Retina (tissue), 1 donor: ENCODE measurements at regions not wholly inside any gene's neighbourhood (a gene's known extent, or its start where the extent isn't known, plus 50 kb on each side); places are given as distances from the start of the nearest gene placed in this dataset.
"Not testable (repeated sequence)": the region's sequence is repeated elsewhere in the genome, so short reads cannot be mapped to it uniquely, and the experiment has no call there.

Experiments
- DNase-seq: peaks from one replicate; pipeline ENCODE4 v3.0.0-alpha.2; 2016

GRCh38 chr6:82517896-82518295 is 154.3 kb downstream of the TPBG start:
- not testable (repeated sequence) for DNase-seq

- no peak for DNase-seq
Measured at GRCh38 chr6:82521369-82521768, 157.8 kb downstream of the TPBG start.

DNA sequence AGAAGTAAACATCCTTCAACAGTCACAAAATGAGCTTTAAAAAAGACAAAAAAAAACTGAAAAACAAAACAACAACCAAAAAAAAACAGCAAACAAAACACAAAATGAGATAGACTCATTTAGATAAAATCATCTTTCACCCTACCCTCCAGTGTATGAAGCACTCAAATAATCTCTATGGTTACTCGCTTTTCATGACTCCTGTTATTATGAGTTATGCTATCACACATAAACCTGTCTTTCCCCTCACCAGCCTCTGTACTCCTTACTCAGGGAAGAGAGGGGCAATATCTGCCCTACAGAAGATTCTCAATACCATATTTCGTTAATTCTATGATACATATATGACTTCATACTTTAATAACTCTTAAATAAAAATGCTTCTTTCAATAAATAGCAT is 158.2 kb downstream of the TPBG start:
- no peak for DNase-seq

- no peak for DNase-seq
Measured at GRCh38 chr6:82524031-82524430, 160.4 kb downstream of the TPBG start.

GRCh38 chr6:82525775-82526495 is 162.3 kb downstream of the TPBG start:
- no peak for DNase-seq

DNA sequence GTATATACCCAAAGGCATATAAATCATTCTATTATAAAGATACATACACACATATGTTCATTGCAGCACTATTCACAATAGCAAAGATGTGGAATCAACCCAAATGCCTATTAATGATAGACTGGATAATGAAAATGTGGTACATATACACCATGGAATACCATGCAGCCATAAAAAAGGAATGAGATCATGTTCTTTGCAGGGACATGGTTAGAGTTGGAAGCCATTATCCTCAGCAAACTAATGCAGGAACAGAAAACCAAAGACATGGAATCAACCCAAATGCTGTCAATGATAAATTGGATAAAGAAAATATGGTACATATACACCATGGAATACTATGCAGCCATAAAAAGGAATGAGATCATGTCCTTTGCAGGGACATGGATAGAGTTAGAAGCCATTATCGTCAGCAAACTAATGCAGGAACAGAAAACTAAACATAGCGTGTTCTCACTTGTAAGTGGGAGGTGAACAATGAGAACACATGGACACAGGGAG is 166.4 kb downstream of the TPBG start:
- not testable (repeated sequence) for DNase-seq

DNA sequence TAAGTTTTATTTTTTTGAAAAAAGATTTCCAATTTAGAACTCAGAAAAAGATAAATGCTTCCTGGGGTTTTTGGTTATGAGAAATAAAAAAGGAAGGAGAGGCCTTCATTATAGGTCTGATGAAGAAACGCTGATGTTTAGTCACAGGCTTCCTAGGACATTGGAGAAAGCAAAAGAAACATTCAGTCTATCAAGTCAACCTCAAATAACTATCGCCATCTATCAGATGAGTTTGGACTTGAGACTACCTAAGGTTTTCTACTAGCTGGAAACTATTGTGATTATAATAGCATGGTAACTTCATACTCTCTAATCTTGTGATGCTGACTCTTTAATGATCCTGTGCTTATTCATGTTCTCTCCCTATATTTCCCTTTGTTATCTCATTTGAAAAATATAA is 171.3 kb downstream of the TPBG start:
- DNase-seq = no peak

DNA sequence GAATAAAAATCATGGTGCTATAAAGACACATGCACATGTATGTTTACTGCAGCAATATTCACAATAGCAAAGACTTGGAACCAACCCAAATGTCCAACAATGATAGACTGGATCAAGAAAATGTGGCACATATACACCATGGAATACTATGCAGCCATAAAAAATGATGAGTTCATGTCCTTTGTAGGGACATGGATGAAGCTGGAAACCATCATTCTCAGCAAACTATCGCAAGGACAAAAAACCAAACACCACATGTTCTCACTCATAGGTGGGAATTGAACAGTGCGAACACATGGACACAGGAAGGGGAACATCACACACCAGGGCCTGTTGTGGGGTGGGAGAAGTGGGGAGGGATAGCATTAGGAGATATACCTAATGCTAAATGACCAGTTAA is 185.9 kb downstream of the TPBG start:
- not testable (repeated sequence) for DNase-seq

DNA sequence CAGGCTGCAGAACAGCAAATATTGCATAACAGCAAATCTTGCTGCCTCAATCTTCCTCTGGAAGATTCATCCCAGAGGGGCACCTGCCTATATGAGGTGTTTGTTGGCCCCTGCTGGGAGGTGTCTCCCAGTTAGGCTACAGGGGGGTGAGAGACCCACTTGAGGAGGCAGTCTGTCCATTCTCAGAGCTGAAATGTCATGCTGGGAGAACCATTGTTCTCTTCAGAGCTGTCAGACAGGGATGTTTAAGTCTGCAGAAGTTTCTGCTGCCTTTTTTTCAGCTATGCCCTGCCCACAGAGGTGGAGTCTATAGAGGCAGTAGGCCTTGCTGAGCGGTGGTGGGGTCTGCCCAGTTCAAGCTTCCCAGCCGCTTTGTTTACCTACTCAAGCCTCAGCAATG is 187.7 kb downstream of the TPBG start:
- not testable (repeated sequence) for DNase-seq

DNA sequence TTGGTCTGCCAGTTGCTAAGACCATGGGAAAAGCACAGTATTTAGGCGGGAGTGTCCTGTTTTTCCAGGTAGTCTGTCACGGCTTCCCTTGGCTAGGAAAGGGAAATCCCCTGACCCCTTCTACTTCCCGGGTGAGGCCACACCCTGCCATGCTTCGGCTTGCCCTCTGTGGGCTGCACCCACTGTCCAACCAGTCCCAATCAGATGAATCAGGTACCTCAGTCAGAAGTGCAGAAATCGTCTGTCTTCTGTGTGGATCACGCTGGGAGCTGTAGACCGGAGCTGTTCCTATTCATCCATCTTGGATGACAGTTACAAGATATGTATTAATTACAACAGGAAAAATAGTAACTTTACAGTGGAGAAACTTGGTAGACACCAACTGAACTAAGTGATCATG is 188.2 kb downstream of the TPBG start:
- DNase-seq = no peak

- DNase-seq = no peak
Measured at GRCh38 chr6:82553863-82554531, 190.4 kb downstream of the TPBG start.

DNA sequence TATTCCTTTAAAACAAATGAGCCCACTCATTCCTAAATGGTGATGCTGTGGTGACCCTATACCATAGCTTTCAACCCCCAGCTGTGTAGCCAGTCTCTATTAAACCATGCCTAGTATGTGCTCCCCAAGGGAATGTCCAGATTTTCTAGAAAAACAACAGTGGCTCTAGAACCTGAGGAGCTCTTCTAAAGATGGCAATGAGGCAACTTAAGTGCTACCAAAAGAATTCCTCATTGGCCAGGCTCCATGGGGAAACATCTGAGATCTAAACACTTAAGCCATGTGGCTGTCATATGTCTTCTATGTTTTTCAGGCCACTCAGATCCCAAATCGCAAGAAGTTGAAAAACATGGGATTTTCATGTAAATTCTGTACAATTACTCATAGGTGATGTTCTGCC is 191.0 kb downstream of the TPBG start:
- DNase-seq = no peak

- DNase-seq = no peak
Measured at GRCh38 chr6:82555801-82556200, 192.2 kb downstream of the TPBG start.

DNA sequence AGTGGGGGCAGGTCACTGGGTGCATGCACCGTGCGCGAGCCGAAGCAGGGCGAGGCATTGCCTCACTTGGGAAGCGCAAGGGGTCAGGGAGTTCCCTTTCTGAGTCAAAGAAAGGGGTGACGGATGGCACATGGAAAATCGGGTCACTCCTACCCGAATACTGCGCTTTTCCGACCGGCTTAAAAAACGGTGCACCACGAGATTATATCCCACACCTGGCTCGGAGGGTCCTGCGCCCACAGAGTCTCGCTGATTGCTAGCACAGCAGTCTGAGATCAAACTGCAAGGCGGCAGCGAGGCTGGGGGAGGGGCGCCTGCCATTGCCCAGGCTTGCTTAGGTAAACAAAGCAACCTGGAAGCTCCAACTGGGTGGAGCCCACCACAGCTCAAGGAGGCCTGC is 194.9 kb downstream of the TPBG start:
- not testable (repeated sequence) for DNase-seq

- no peak for DNase-seq
Measured at GRCh38 chr6:82567621-82568020, 204.0 kb downstream of the TPBG start.

GRCh38 chr6:82568290-82568993 is 204.8 kb downstream of the TPBG start:
- DNase-seq = no peak

DNA sequence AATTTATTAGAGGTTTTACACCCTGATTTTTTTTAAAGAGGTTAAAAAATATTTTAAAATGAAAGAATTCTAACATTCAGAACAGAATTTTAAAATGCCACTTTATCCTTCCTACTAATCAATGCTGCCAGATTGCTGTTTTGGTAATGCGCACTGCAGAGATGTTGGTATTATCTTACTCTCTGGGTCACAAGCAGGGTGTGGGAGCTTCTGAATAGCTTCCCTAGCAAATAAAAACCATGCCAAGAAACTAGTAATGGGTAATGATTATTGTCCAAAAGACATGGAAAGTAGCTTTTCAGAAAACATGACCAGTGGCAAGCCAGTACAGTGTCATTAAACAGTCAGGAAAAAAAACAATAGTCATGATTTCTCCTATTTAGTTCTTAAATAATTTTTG is 205.4 kb downstream of the TPBG start:
- no peak for DNase-seq

- no peak for DNase-seq
Measured at GRCh38 chr6:82570083-82570482, 206.5 kb downstream of the TPBG start.

DNA sequence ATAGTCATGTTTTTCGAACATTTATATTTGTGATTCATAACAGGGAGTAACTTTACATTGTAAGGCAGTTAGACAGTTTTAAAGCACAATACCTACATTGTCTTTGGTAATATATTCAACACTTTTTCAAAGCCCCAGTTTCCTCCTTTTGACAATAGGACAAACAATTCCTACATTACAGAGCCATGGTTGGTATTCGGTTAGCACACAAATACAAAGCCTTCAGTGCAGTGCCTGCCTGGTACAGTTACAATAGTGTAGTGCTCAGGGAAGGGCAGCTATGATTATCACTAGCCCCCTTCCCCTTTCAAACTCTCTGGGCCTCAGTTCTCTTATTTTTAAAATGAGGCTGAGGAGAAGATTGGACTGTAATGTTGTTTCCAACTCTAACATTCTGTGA is 207.8 kb downstream of the TPBG start:
- DNase-seq = no peak

GRCh38 chr6:82573254-82573972 is 209.8 kb downstream of the TPBG start:
- DNase-seq = no peak

DNA sequence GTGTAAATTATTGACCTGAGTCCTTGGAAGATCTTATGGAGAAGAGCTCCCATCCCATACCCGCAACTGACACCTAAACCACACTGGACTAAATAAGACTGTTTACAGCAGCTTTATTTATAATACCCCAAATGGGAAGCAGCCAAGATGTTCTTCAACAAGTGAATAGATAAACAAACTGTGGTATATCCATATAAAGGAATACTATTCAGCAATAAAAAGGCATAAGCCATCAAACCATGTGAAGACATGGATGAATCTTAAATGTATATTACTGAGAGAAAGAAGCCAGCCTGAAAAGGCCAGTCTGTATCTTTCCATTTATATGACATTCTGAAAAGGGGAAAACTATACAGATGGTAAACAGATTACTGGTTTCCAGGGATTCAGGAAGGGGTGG is 212.7 kb downstream of the TPBG start:
- no peak for DNase-seq

- DNase-seq = no peak
Measured at GRCh38 chr6:82584194-82584695, 220.6 kb downstream of the TPBG start.

- no peak for DNase-seq
Measured at GRCh38 chr6:82584856-82585255, 221.2 kb downstream of the TPBG start.
